ENCODE measurements at regions not wholly inside any gene's neighbourhood (a gene's known extent, or its start where the extent isn't known, plus 50 kb on each side); places are given as distances from the start of the nearest gene placed in this dataset.
"Not testable (repeated sequence)": the region's sequence is repeated elsewhere in the genome, so short reads cannot be mapped to it uniquely, and the experiment has no call there.

DNA sequence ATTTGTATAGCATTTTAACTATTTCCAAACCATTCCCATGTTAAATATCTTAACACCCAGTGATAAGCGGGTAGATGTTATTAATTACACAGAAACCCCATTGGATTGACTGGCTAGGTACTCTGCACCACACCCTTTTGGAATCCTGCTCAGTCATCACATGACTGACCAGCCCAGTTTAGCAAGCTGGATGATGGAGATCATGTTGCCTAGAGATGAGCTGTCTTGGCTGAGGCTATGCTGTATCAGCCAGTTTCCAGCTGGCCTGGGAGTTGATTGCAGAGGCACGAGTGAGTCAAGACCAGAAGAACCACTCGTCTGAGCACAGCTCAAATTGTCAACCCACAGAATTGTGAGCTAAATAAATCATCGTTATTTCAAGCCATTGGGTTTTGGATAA lies 124.6 kb downstream of the ZNF621 start:
- DNase-seq = no peak

GRCh38 chr3:40652072-40652471 lies 127.3 kb downstream of the ZNF621 start:
- no peak for DNase-seq

DNA sequence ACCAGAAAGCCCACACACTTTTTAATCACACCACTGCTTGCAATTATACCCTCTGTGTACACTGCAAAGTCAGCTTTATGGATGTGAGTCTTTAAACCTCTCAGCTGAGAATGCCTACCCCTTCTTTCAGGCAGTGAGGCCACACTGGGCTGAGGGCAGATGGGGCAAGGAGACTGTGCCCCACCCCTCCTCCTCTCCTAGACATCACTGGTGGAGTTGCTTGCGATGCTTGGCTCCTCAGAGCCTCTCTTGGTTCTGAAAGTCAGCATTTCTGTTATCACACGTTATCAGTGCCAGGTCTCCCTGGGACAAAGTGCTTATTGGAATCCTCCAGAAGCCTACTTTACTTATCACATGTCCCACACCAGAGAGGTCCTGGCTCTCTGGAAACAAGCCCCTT lies 128.2 kb downstream of the ZNF621 start:
- no peak for DNase-seq

DNA sequence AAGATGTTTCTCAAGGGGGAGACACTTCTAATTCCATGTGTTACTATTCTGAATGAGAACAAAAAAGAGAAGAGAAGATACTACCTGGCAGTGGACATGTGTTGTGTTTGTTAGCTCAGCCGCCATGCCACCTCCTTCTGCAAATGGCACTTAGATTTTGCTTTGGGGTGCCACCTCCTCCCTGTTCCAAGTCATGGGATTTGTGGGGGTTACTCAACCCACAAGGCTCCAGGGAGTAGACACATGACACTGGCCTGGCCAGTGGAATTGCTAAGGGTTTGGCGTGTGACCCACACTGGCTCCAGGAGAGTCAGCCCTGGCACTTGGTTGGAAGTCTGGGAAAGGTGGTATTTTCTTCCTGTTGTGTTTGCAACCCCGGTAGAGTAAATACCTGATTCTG lies 129.1 kb downstream of the ZNF621 start:
- DNase-seq = no peak

- DNase-seq = no peak
These were observed 130.8 kb downstream of the ZNF621 start for GRCh38 chr3:40655551-40655950.

- no peak for DNase-seq
These were observed 132.9 kb downstream of the ZNF621 start for GRCh38 chr3:40657623-40658022.

- no peak for DNase-seq
These were observed 133.5 kb downstream of the ZNF621 start for GRCh38 chr3:40658305-40658704.

DNA sequence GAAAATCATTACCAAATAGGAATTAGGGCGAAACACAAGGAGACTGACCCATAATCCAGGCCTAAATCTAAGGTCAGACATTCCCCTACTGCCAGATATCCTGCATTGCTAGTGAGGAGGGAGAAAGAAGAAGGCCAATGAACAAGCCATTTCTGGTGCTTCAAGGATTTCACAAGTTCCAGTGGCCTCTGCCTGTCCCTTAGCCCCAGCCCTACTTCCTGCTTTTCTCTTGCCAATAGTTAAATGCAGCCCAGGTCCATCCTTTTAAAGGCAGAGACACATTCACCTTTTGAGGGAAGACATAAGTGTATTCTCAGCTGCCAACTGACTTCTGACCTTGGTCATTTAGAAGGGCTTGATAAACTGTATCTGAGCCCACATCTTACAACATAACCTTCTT lies 135.8 kb downstream of the ZNF621 start:
- DNase-seq = no peak

GRCh38 chr3:40661284-40661683 lies 136.5 kb downstream of the ZNF621 start:
- no peak for DNase-seq

- DNase-seq = no peak
These were observed 138.5 kb downstream of the ZNF621 start for GRCh38 chr3:40663280-40663679.

DNA sequence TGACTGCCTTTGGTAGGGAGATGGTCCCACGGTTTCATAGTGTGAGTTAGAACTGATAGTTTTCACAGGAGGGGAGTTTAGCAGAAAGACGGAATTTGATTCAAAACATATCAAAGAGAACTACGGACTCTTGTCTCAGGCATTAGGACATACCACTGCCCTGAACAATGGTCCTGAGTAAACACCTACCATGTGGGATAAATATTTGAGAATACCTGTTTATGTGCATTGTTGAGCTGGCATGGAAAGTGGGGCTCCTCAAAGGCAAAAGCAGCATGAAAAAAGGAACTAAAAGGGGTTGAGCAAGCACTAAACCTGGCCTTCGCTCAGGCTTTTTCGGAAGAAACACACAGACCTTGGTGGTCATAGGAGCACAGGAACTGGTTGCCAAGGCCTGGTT lies 144.4 kb downstream of the ZNF621 start:
- no peak for DNase-seq

DNA sequence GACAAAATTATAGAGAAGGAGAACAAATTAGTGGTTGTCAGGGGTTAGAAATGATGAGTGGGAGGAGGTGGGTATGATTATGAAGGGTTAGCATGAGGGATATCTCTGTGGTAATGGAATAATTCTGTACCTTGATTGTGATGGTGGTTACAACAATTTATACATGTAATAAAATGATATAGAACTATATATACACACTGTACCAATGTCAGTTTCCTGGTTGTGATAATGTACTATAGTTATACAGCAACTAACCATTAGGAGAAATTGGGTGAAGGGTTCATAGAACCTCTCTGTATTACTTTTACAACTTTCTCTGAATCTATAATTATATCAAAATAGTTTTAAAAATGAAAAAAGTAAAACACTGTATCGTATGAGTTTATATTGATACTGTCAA lies 148.1 kb downstream of the ZNF621 start:
- DNase-seq = no peak

DNA sequence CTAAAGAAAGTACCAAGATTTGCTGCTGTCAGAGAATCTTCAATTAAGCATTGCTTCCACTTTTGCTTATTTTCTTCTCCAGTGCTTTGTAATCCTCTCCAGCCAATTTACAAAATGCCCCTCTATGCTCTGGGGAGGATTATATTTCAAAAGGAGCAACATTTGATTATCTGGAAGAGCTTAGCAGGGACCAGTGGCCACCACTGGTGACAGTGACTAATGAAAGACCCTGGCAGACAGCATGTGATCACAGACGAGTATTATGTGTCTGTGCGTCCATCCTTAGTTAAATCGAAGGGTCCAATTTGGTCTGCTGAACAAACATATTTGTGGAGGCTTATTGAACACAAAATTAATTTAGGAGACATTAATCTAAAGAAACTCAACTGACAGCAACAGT lies 152.6 kb downstream of the ZNF621 start:
- DNase-seq = no peak

- no peak for DNase-seq
These were observed 153.0 kb downstream of the ZNF621 start for GRCh38 chr3:40677749-40678148.

- DNase-seq = no peak
These were observed 154.5 kb downstream of the ZNF621 start for GRCh38 chr3:40679290-40679689.

DNA sequence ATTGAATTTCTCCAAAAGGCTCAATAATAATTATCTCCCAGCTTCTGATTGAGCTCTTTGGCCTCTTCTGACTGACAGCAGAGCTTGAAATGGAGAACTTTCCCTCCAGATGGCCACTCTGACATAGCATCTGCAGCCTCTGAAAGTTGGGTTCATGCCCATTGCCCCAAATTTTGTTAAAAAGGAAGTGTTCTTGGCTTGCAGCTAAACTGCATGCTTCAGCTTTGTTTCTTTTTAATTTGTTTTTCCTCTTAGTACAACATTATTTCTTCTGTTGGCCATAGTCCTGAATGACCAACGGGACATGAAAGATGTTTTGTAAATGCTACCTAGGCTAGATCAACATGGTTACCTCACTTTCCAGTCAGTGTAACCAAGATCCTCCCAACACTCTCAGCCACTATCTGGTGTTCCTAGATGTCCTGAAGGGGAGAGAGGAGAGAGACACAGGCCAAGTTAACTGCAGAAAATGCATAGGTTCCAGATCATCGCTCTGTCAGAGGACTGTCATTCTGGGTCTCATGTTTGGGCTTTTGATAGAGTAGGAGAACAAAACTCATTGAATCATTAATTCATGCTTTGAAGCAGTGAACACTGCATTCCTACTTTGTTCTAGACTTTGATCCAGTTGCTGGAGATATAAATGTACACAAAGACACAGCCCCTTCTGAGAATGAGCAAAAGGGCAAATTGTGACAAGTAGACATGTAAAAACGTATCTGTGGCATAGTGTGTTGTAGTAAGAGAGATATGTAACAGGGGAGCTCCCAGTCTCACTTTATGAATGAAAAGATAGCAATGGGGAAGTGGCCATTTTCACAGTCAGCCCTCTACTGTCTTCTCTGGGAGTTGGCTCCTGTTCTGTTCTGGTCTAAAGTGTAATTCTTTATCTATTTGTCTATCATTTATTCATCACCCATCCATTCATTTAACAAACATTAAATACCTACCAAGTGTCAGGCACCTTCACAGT lies 156.2 kb downstream of the ZNF621 start:
- DNase-seq = no peak

DNA sequence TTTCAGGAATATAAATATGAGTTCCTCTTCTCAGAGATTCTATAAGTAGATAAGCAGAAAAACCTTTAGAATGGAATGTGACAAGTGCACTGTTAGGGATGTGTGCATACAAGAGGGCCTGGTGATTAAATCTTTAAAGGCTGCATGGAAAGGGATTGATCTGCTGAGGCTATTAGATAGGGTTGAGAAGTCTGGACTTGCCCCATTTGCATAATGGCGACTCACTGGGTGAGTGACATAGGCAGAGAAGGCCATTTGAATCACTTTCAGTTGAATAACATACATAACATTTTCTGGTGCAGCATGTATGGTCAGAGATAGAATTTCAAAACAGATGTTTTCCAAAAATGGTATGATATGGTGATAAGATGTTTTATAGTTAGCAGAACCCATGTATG lies 156.9 kb downstream of the ZNF621 start:
- DNase-seq = no peak

DNA sequence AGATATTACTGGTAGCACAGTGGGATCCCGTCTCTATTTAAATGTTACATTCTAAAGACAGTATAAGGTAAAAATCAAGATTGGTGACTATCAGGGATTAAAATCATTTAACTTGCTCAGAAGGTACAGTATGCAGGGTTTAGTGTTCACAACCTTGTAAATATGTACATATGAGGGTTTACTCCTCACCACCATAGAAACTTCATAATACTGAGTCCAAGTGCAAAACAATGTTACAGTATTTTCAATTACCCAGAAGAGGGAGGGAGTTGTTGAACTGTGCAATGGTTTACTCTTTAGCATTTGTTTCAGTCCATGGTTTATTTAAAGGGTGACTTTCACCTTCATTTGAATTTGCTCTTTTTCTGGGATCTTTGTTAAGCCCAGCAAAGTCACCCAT lies 165.1 kb downstream of the ZNF621 start:
- no peak for DNase-seq

DNA sequence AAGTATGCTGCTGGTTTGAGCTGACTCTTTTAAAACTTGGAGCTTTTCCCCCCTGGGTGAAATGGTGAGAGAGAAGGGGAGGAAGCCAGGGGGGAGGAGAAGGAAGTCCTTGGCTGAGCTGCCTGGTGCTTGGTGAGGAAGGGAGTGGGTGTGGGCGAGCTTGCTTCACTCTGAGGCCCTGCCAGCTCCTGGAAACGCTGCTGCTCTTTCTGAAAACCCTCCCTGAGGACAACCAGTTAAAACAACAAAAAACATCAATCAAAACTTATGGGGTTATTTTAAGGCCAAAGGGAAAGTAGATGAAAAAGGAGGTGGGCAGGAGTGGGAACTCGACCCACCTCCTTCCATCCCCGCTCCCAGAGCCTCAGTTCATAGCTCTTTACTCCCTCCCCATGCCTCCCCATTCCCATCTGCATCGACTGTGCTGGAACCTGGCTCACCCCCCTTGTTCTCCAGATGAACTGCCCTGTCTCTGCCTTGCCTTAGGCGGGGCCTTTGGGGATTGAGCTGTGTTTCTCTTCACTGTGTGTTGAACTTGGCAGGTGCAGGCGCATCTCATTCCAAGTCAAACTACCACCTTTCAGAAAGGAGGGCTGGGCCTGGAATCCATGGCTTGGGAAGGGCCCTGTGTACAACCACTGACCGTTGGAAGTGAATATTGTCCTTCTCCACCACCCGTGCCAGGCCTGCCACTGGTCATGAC lies 166.1 kb downstream of the ZNF621 start:
- peak; percentile 82 for DNase-seq

- peak; percentile 53 for DNase-seq
These were observed 166.7 kb downstream of the ZNF621 start for GRCh38 chr3:40691452-40691861.

DNA sequence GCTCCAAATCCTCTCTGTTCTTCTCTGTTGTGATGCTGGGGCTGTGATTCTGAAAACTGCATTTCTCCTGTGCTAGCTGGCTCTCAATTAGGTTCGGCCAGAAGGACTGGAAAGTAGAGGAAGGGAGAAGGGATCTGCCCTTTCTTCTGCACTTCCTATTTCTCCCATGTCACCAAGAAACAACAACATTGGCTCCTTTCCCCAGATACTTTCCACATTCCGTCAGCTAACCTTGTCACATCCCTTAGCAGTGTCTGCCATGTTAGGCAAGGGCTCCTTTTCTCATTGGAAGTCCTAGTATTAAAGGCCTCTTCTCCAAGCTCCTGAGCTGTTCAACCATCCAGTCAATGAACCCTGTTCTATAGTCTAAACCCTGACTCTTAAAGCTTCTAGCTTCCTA lies 171.1 kb downstream of the ZNF621 start:
- DNase-seq = no peak

- DNase-seq = not testable (repeated sequence)
These were observed 173.9 kb downstream of the ZNF621 start for GRCh38 chr3:40698611-40699010.

- no peak for DNase-seq
These were observed 176.3 kb downstream of the ZNF621 start for GRCh38 chr3:40701016-40701588.

- no peak for DNase-seq
These were observed 179.5 kb downstream of the ZNF621 start for GRCh38 chr3:40704224-40704623.
